HG02973 (cell line): ENCODE measurements at regions not wholly inside any gene's neighbourhood (a gene's known extent, or its start where the extent isn't known, plus 50 kb on each side); places are given as distances from the start of the nearest gene placed in this dataset.
"Not testable (repeated sequence)": the region's sequence is repeated elsewhere in the genome, so short reads cannot be mapped to it uniquely, and the experiment has no call there.

Experiments used
- ATAC-seq: cut with Tn5 transposase; IDR thresholded peaks from one replicate; pipeline ENCODE4 v1.9.1; 2021; ENCODE audit warnings: moderate library complexity; ENCODE audit not compliant: unreplicated experiment

DNA sequence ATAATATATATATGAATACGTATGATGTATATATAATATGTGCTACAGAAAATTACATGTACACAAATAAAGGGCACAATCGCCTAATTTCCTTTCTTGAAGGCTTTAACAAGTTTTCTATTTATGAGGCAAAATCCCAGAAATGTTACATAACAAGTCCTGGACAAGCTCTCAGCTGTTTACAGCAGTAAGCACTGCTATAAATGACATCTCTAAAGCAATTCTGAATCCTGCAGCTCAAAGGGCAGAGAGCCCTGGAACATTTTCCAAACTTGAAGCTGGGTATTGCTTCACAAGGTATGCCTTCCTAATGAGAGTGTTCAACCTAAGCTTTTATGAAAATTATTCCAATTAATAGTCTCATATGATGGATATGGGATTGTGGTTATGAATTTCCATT, 222.3 kb upstream of the GCFC2 start:
- ATAC-seq = no peak

- no peak for ATAC-seq
Observed at GRCh38 chr2:75928093-75928492, 217.4 kb upstream of the GCFC2 start.

DNA sequence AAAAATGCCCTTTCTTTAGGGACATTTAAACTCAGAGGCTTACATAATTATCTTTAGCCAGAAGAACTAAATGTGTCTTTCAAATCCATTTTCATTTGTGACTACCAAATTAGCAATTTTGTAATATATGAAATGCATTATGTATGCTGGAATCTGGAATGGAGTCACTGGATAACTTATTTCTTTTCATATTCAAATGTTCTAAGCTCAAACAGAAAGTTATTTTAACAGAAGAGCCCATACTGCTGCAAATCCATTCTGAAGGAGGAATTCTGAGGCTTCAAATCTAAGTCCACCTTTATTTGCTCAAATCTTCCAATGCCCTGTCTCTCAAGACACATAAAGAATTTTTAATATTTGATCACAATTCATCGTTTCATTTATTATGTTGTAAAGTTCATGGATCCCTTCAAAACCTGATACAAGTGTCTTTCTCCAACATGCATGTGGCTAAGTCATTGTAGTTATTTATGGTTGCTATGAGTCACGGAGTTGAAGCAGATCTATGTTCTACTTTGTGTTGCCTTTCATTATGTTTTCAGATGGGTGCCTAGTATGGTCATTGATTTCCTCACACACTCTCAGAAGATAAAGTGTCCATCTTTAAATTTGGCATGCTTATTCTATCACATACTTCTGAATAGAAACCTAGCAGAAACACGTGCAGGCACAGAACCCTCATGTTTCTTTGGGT, 214.8 kb upstream of the GCFC2 start:
- ATAC-seq = no peak

DNA sequence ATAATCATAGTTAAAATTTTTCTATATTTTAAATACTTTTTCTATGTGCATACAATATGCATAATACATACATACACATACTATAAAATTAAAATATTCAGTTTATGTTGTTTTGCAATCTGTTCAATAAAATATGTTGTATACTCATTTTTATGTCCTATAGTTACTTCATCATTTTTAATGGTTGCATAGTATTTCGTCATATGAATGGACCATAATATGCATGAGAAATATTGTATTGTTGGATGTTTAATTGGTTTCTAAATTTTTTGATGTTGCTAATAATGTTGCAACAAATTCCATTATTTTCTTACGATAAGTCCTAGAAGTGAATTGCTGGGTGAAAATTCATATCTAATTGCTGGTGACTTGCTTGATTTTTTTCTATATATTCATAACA, 211.5 kb upstream of the GCFC2 start:
- ATAC-seq = no peak

- no peak for ATAC-seq
Observed at GRCh38 chr2:75920859-75921551, 210.3 kb upstream of the GCFC2 start.

DNA sequence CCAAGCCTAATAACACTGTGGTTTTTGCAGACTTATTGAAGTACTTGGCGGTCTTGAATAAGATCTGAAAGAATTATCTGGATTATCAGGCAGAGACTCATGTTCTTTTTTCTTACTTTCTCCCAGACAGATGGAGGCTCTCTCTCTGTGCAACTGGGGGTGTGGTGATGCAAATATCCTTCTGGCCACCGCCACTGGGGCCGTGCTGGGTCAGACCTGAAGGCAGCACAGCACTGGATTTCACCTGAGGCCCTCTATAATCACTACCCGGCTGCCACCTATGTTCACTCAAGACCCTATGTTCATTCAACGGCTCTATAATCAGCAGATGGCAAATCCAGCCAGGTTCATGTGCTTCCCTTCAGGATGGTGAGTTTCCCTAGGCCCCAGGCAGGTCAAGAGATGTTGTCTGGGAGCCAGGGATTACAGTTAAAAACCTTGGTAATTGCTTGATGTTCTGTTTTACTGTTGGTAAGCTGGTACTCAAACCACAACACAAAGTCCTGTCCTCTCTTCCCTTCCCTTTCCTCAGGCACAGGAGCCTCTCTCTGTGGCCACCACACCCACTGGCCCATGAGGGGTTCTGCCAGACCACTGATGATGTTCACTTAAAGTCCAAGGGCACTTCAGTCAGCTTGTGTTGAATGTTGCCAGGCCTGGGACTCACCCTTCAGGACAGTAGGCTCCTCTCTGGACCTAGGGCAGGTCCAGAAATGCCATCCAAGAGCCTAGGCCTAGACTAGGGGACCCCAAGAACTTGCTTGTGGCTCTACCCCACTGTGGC, 205.3 kb upstream of the GCFC2 start:
- no peak for ATAC-seq

- peak; percentile 83 for ATAC-seq
Observed at GRCh38 chr2:75896779-75897366, 186.2 kb upstream of the GCFC2 start.

DNA sequence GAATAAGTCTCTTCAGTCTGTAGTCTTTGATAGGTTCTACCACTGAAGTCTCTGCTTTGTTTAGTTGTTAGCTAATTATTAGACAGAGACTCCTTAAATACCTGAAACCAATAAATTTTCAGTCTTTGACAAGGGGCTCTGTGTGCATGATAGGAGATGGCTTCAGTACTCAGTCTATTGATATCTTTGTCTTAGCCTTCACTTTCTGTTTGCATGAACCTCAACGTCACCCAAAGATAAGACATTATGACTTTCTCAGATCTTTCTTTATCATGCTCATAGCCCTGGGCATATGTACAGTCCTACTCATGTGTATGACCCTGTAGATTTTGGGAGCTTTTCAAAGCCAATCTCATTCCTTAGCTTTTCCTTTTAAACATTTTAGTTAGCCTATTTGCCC, 183.5 kb upstream of the GCFC2 start:
- ATAC-seq = peak; percentile 69

DNA sequence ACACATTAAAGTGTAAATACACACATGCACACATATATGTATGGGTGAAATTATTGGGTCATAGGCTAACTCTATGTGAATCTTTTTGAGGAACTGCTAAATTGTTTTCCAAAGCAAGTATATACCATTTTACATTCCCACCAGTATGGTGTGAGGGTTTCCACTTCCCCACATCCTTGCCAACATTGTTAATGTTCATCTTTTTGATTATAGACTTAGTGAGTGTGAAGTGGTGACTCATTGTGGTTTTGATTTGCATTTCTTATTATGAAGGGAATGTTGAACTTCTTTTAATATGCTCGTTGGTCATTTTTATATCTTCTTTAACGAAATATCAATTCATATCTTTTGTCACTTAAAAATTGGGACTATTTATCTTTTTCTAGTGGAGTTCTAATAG, 181.8 kb upstream of the GCFC2 start:
- peak; percentile 44 for ATAC-seq

DNA sequence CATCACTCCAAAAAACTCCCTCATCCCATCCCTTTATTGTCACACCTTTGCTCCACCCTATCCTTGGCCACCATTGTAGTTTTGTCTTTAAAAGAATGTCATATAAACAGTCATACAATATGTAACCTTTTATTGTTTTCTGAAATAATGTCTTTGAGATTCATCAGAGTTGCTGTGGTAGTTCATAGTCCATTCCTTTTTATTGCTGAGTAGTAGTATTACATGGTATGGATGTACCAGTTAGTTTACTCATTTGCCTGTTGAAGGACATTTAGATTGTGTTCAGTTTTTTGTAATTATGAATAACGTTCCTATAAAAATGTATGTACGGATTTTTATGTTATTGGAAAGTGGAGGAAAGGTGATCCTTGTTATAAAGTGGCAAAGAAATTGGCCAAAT, 171.8 kb upstream of the GCFC2 start:
- ATAC-seq = no peak

GRCh38 chr2:75875606-75876005, 164.9 kb upstream of the GCFC2 start:
- not testable (repeated sequence) for ATAC-seq

DNA sequence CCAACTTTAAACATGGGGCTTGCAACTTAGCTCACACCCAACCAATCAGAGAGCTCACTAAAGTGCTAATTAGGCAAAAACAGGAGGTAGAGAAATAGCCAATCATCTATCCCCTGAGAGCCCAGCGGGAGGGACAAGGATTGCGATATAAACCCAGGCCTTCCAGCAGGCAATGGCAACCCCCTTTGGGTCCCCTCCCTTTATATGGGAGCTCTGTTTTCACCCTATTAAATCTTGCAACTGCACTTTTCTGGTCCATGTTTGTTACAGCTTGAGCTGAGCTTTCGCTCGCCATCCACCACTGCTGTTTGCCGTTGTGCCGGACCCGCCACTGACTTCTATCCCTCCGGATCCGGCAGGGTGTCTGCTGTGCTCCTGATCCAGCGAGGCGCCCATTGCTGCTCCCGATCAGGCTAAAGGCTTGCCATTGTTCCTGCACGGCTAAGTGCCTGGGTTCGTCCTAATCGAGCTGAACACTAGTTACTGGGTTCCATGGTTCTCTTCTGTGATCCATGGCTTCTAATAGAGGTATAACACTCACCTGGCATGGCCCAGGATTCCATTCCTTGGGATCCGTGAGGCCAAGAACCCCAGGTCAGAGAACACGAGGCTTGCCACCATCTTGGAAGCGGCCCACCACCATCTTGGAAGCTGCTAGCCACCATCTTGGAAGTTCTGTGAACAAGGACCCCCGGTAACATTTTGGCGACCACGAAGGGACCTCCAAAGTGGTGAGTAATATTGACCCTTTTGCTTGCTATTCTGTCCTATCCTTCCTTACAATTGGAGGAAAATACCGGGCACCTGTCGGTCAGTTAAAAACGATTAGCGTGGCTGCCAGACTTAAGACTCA, 161.3 kb upstream of the GCFC2 start:
- ATAC-seq = not testable (repeated sequence)

DNA sequence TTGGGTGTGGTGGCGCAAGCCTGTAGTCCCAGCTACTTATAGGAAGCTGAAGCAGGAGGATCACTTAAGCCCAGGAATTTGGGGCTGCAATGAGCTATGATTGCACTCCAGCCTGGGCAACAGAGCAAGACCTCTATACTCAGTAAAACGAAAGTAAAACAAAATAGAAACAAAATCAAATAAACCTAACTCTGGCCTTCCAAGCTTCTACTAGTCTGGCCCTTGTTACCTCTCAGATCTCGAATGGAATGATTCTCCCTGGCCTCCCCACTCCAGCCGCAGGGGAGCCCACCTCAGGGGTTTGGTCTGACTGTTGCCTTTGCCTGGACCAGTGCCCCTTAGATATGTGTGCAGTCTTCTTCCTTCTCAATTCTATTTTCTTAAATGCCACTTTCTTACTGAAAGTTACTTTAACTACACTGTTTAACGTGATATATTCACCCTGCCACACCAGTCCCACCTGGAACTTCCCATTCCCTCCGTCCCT, 160.0 kb upstream of the GCFC2 start:
- no peak for ATAC-seq

GRCh38 chr2:75870133-75870532, 159.4 kb upstream of the GCFC2 start:
- ATAC-seq = no peak

DNA sequence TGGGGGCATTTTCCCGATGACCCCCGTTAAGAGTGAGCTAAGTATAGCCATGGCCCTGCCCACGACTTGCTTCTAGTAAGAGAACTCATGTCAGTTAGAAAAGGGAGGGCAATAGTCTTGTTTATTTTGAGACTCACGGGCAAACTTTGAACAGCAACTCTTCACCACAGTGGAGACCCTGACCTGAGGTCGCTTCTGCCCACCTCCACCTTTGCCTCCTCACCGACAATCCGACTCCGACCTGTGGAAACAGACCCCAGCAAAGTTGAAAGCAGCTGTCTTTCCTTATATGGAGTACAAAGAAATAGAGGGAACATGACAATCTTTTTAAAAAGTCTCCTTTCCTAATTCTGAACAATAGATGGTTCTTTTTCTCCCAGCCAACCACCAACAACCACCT, 155.0 kb upstream of the GCFC2 start:
- no peak for ATAC-seq

GRCh38 chr2:75865083-75865482, 154.4 kb upstream of the GCFC2 start:
- no peak for ATAC-seq

DNA sequence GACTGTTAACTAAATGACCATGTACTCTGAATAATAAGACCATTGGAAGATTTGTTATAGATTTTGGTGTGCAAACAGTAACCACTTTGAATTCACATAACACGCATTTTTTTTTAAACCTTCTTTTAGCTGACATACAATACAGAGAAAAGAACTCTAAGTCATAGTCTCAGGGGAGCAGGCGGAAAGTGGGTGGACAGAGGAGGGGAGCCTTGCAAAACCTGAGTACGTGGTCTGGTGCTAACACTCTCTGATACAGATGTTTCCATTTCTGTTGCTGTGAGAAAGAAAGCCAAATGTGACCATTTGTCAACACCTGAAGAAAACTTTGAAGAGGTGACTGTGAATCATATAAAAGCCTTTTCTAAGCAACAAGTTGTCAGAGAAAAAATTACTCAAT, 151.8 kb upstream of the GCFC2 start:
- no peak for ATAC-seq

GRCh38 chr2:75853436-75853835, 142.7 kb upstream of the GCFC2 start:
- ATAC-seq = no peak

GRCh38 chr2:75852639-75853038, 141.9 kb upstream of the GCFC2 start:
- no peak for ATAC-seq

GRCh38 chr2:75846683-75847190, 136.0 kb upstream of the GCFC2 start:
- ATAC-seq = no peak
